GM19025 (cell line): ENCODE measurements at regions not wholly inside any gene's neighbourhood (a gene's known extent, or its start where the extent isn't known, plus 50 kb on each side); places are given as distances from the start of the nearest gene placed in this dataset.
"Not testable (repeated sequence)": the region's sequence is repeated elsewhere in the genome, so short reads cannot be mapped to it uniquely, and the experiment has no call there.

Experiments used
- ATAC-seq: cut with Tn5 transposase; IDR thresholded peaks from one replicate; pipeline ENCODE4 v1.9.1; 2021; ENCODE audit warnings: mild to moderate bottlenecking, low read depth, moderate library complexity; ENCODE audit not compliant: unreplicated experiment

DNA sequence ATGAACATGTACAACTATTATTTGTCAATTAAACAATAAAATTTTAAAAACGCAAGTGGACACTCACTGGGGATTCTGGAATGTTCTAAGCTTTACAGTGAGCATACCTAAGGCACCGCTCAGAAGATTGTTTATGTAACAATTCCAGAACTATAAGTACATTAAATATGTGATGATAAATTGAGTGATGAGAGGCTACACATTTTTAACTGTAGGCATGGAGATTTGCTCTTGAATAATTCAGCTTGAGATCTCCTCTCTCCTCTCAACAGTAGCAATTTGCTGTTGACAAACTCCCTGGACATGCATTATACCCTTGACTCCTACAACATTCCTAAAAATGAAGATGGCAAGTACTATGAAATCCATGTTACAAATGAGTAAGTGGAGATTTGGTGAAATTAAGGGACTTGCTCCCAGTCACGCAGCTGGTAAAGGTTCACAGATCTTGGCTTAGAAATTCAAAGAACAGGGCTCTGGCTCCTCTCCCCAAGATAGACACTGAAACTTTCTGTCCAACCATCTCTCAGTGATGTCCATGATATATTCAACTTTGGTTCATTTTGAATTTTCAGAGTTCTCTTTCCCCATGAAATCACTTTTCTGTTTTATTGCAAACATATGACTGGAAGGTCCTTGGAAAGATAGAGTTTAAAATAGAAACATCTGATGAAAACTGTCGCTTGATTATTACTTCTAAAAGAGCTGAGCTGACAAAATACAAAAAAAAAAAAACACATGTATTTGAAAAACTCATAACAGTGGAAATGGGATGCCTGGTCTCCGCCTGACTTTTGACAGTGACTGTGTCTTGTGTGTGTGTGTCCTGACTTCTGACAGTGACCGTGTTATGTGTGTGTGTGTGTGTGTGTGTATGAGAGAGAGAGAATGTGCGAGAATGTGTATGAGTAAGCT lies 488.3 kb downstream of the TNS3 start:
- ATAC-seq, result no peak

GRCh38 chr7:47092336-47092735 lies 489.6 kb downstream of the TNS3 start:
- ATAC-seq, result no peak

DNA sequence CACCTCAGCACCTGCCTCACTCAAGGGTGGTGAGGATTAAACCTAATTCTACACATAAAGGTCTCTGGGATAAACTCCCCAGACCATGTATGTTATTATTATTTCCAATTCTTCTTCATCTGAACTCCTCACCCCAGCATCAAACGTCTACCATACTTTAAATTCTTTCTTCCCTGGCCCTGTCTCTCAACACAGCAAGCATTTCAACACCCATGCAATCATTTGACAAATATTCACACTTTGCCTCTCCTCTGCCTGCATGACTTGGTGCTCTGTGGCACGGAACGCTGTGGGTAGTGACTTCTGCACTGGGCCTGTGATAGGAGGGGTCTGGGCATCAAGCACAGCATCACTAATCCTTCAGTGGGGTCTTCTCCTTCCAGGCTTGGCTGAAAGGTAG lies 490.8 kb downstream of the TNS3 start:
- ATAC-seq, result no peak

DNA sequence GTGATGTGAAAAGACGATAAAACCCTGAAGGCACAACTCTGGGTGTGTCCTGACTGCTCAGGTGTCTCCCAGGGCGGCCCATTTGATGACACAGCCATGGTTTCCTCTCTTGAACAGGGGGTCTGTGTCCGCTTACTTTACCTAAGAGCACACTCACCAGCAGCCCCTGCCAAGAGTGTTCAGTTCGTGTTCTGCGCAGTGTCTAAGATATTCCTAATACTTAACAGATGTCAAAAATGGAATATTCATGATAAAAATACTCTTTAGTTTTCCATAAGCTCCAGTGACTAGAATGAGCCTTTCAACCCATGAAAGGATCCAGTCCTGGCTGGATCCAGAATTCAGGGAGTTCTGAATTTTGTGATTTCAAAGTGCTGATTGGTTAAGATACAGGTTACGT lies 492.4 kb downstream of the TNS3 start:
- no peak for ATAC-seq

- no peak for ATAC-seq
These were observed 492.9 kb downstream of the TNS3 start for GRCh38 chr7:47089068-47089417.

- no peak for ATAC-seq
These were observed 493.4 kb downstream of the TNS3 start for GRCh38 chr7:47088329-47089067.

DNA sequence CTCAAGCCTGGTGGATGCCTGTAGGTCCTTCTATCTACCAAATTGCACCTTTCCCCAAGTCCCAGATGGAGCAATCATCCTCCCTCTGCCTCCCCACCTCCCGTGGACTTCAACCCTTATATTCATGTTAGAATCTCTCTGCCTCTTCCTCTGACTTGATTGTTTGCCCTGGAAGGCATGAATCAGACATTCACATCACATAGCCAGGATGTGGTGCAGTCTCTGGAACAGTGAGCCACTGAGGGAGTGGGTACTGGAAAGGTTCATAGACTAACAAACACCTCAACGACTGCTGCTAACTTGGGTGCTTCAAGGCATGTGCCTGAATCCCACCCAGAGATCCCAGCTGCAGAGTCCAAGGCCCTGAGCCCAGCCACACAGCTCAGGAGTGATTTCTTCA lies 494.0 kb downstream of the TNS3 start:
- no peak for ATAC-seq

DNA sequence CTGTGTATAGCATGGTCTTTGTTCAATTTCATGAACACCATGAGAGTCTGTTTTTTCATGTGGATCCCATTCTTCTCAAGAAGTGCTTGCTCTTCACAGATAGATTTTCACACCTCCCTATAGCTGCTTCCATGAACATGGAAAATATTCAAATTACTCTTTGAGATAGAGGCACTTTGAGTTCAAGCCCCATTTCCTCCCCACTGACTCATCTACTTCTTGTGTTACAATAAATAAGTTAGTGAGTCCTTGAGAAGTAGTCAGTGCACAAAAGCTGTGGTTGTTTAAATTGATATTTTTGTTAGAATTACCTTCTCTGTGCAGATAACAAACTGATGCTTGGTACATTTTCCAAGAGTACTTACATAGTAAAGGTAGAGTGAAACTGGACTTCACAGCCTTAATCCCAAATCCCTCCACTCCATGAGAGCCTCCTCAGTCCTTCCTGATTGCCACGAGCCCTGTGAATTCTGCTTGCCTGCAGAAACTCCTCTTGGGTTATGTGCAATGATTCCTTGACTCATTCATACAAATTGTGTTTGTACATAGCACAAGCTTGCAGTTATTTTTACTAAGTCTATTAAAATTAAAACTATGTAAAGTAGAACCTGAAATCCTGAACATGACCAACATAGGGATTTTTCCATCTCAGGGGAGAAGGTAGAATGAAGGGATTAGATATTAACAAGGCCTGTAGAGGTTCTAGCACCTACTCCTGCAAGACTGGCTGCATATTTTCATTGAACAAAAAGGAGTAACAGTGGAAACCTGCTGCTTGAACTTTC lies 496.2 kb downstream of the TNS3 start:
- ATAC-seq, result no peak

DNA sequence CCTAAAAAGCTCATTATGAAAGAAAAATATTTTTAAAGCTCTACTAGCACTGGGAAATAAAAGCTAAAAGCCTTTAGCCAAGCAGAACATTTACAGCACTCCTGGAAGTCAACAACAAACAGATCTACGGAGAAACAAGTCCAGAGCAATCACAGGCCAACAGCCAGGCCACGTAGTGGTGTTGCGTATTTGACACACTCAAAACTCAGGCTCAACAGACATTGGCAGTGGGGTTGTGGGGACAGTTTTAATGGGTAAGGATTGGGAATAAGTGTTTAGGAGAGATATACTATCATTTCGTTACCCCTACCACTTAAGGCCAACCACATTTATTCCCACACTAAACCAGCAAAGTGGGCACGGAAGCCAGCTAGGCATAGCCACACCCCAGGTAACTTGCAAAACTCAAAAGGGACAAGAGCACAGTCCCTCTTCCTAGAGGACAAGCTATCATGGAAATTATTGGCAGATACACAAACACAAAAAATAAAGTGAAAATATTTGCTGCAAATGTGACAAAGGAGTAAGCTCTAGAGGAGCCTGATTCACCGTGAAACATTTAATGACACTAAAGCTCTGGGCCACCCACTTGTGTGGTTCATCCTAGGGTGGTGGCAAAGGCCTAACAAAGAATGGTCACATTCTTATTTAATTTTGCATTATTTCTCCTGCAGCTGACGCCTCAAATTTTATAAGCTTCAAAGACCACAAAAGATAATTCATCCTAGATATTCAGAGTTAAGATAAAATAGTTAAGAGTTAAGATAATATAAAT lies 498.2 kb downstream of the TNS3 start:
- ATAC-seq, result no peak

DNA sequence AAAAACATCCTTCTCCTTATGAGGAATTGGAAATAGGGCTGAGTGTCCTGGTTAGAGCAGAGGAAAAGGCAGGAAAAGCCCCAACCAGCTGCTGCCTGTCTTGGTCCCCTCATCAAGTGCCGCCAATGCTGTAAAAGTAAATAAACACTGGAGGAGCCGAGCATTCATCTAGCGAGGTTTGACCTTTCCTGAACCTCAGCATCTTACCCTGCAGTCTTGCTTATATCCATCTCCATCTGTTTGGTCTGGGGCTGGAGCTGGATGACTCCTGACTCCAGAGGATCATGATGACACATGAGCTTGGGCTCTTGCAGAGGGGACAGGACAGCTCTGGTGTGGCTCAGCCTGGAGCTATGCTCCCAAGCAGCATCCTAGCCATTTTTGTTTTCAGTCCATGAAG lies 501.1 kb downstream of the TNS3 start:
- ATAC-seq, result no peak

- ATAC-seq, result no peak
These were observed 503.7 kb downstream of the TNS3 start for GRCh38 chr7:47078241-47078640.

GRCh38 chr7:47074702-47075153 lies 507.2 kb downstream of the TNS3 start:
- ATAC-seq, result no peak

- ATAC-seq, result no peak
These were observed 508.6 kb downstream of the TNS3 start for GRCh38 chr7:47073284-47073683.

GRCh38 chr7:47071866-47072265 lies 510.0 kb downstream of the TNS3 start:
- no peak for ATAC-seq

GRCh38 chr7:47069385-47070076 lies 512.4 kb downstream of the TNS3 start:
- no peak for ATAC-seq

GRCh38 chr7:47066976-47067614 lies 514.8 kb downstream of the TNS3 start:
- no peak for ATAC-seq

DNA sequence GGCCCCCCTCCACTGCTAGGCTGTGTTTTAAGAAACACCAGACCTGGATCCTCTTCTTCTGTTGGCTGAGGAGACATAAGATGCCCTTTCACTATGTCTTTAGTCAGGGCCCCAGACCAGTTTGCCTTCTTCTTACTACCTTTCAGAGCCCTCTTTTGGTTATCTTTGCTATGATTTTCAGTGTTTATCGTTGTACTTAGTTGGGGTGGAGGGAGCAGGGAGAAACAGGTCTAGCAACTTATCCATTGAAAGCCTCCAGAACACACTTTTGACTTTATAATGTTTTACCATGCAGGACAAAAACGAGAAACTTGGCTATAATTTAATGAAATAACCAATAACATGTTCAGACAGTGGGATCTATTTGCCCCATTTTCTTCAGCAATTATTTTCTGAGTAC lies 525.2 kb downstream of the TNS3 start:
- ATAC-seq, result no peak

DNA sequence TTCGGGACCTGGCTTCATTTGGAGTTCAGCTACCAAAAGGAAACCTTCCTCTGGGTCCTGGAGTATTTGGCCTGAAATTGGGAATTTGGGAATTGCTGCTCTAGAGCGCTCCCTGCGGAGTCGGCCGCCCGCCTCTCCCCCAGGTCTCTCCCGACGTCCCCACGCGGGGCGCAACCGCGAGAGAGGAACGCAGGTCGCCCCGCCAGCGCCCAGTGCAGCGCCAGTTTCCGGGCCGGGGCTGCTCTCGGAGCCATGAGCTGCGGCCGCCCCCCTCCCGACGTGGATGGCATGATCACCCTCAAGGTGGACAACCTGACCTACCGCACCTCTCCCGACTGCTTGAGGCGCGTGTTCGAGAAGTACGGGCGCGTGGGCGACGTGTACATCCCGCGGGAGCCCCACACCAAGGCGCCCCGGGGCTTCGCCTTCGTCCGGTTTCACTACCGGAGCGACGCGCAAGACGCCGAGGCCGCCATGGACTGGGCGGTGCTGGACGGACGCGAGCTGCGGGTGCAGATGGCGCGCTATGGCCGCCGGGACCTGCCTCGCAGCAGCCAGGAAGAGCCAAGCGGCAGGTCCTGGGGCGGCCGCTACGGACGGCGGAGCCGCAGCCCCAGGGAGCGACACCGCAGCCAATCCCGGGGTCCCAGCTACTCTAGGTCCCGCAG lies 529.2 kb downstream of the TNS3 start:
- ATAC-seq, result not testable (repeated sequence)
